H7 (cell line): ENCODE measurements at regions not wholly inside any gene's neighbourhood (a gene's known extent, or its start where the extent isn't known, plus 50 kb on each side); places are given as distances from the start of the nearest gene placed in this dataset.
A peak's percentile ranks its signal among the peaks of the same experiment; 100 is the strongest.

Experiments
- DNase-seq: peaks from one replicate; pipeline ENCODE4 v3.0.0; 2012
- H3K27me3 ChIP-seq: 2 replicates; pipeline ENCODE4 v1.6.0; 2011; ENCODE audit warnings: mild to moderate bottlenecking, low read length; ENCODE audit not compliant: control insufficient read depth, insufficient read depth
- H3K36me3 ChIP-seq: replicated peaks from 2 replicates; pipeline ENCODE4 v1.5.1; 2011; ENCODE audit warnings: low read length; ENCODE audit not compliant: control insufficient read depth, insufficient read depth
- H3K4me3 ChIP-seq: 2 replicates; pipeline ENCODE4 v1.5.1; 2011; ENCODE audit warnings: low read depth, mild to moderate bottlenecking, control low read depth, low read length, moderate library complexity; ENCODE audit not compliant: insufficient read depth

GRCh38 chr2:2837746-2838547 is 506.9 kb upstream of the MYT1L start:
- no peak for DNase-seq
- no peak overlapping the region for H3K4me3 ChIP-seq
- H3K27me3 ChIP-seq = no peaks in the 10 kb centered on the region
- no peaks in the 10 kb centered on the region for H3K36me3 ChIP-seq

DNA sequence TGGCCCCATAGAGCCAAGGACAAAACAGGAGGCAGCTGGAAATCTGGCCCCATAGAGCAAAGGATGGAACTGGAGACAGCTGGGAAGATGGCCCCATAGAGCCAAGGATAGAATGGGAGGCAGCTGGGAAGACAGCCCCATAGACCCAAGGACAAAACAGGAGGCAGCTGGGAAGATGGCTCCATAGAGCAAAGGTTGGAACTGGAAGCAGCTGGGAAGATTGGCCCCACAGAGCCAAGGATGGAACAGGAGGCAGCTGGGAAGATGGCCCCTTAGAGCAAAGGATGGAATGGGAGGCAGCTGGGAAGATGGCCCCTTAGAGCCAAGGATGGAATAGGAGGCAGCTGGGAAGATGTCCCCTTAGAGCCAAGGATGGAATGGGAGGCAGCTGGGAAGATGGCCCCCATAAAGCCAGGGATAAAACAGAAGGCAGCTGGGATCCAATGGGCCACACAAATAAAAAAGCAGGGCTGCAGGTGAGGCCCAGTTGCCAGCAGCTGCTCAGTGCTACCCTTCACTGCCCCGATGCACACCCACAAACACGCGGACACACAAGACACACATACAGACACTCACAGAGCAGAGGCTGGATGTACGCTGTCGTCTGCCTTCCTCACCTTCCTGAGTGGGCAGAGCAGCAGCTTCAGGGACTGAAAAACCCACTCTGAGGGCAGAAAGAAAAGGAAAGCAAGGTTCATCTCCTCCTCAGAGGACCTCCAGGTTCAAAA is 505.4 kb upstream of the MYT1L start:
- Histone ChIP-seq H3K27me3 (no peaks in the 10 kb centered on the region), H3K36me3 (no peaks in the 10 kb centered on the region), H3K4me3 (no peak overlapping the region)
- DNase-seq = no peak

DNA sequence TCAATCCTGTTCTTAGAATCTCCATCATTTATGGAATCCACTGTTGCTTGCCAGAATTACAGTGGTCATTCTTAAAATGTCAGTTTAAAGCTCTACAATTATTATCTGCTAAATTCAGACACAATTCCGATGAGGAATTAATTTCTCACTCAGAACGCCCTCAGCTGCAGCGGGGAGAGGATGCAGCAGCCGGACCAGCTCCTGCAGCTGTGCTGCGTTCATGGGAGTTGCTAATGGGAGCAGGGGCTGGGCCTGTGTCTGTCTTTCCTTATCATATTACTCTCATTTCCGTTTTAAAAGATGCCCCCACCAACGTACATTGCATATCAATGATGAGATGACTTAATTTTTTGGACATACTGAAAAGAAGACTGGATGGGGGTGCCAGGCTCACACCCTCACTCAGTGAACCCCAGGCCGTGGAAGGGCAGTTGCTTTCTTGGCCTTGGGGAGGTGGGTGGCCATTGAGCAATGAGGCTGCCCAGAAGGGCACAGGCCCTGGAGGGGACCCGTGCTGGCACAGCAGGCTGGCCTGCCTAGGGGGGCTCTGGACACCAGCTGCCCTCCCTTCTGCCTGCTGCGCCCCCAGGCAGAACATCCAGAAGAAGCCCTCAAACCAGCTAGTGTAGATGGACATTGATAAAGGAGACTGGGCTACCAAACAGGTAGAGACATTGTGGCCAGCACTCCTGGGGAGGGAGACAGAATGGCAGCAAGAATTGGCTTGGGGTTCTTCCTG is 503.6 kb upstream of the MYT1L start:
- Histone ChIP-seq H3K27me3 (no peaks in the 10 kb centered on the region), H3K36me3 (no peaks in the 10 kb centered on the region), H3K4me3 (no peak overlapping the region)
- DNase-seq = no peak

- H3K4me3 ChIP-seq = no peak overlapping the region
- no peak for DNase-seq
- H3K27me3 ChIP-seq = no peaks in the 10 kb centered on the region
- no peaks in the 10 kb centered on the region for H3K36me3 ChIP-seq
Measured at GRCh38 chr2:2834105-2834504, 503.0 kb upstream of the MYT1L start.

- no peak overlapping the region for H3K4me3 ChIP-seq
- no peak for DNase-seq
- H3K36me3 ChIP-seq = no peaks in the 10 kb centered on the region
- H3K27me3 ChIP-seq = no peaks in the 10 kb centered on the region
Measured at GRCh38 chr2:2832657-2833056, 501.6 kb upstream of the MYT1L start.

- no peaks in the 10 kb centered on the region for H3K36me3 ChIP-seq
- DNase-seq = peak; percentile 75
- H3K4me3 ChIP-seq = no peak overlapping the region
- no peaks in the 10 kb centered on the region for H3K27me3 ChIP-seq
Measured at GRCh38 chr2:2831633-2832032, 500.6 kb upstream of the MYT1L start.

- Histone ChIP-seq H3K27me3 (no peaks in the 10 kb centered on the region), H3K36me3 (no peaks in the 10 kb centered on the region), H3K4me3 (no peak overlapping the region)
- no peak for DNase-seq
Measured at GRCh38 chr2:2830576-2830975, 499.5 kb upstream of the MYT1L start.

- Histone ChIP-seq H3K4me3 (no peak overlapping the region), H3K36me3 (no peaks in the 10 kb centered on the region), H3K27me3 (no peaks in the 10 kb centered on the region)
- no peak for DNase-seq
Measured at GRCh38 chr2:2828774-2829368, 497.8 kb upstream of the MYT1L start.

DNA sequence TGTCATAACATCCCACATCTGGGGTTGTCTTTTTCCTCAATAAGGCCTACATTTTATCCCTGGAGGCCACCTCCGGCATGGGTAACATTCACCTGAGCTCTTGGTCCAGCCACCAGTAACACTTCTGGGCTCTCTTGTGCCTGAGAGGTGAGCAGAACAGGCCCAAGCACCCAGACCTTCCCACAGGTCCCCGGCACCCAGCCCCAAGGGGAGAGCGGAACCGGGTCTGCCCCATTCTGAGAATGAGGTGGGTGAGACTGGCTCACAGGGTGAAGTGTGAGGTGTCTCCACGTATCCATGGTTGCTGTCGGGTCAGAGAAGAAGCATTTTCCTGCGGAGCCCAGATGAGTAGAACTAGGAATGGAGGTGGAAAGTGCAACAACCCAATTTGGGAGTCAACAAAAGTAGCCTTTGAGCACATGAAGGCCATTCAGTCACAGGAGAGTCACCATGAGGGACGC is 496.7 kb upstream of the MYT1L start:
- no peaks in the 10 kb centered on the region for H3K27me3 ChIP-seq
- no peaks in the 10 kb centered on the region for H3K36me3 ChIP-seq
- peak; percentile 7 for DNase-seq
- no peak overlapping the region for H3K4me3 ChIP-seq

GRCh38 chr2:2827046-2827636 is 496.1 kb upstream of the MYT1L start:
- no peaks in the 10 kb centered on the region for H3K27me3 ChIP-seq
- no peaks in the 10 kb centered on the region for H3K36me3 ChIP-seq
- DNase-seq = peak; percentile 7
- H3K4me3 ChIP-seq = no peak overlapping the region

DNA sequence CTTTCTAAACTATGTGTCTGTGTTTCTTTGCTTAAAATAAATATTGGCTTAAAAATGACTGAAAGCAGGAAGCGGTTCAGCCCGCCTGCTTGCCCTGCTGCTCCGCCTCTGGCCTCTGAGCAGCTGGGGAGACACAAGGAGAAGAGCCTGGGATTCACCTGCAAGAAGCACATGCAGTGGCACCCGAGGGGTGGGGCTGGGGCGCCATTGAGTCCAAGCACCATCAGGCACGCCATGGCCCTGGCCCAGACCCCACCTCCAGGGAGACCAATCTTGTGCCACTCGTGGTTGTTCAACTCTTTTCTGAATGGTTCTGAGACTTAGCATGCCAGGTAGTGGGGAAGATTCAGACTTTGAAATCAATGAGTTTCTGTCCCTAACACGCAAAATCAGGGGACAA is 495.5 kb upstream of the MYT1L start:
- Histone ChIP-seq H3K4me3 (no peak overlapping the region), H3K36me3 (no peaks in the 10 kb centered on the region), H3K27me3 (no peaks in the 10 kb centered on the region)
- peak; percentile 29 for DNase-seq

GRCh38 chr2:2826209-2826551 is 495.1 kb upstream of the MYT1L start:
- DNase-seq = peak; percentile 32
- Histone ChIP-seq H3K27me3 (no peaks in the 10 kb centered on the region), H3K4me3 (no peak overlapping the region), H3K36me3 (no peaks in the 10 kb centered on the region)

- Histone ChIP-seq H3K36me3 (no peaks in the 10 kb centered on the region), H3K27me3 (no peaks in the 10 kb centered on the region), H3K4me3 (no peak overlapping the region)
- DNase-seq = peak; percentile 7
Measured at GRCh38 chr2:2825516-2826208, 494.6 kb upstream of the MYT1L start.

DNA sequence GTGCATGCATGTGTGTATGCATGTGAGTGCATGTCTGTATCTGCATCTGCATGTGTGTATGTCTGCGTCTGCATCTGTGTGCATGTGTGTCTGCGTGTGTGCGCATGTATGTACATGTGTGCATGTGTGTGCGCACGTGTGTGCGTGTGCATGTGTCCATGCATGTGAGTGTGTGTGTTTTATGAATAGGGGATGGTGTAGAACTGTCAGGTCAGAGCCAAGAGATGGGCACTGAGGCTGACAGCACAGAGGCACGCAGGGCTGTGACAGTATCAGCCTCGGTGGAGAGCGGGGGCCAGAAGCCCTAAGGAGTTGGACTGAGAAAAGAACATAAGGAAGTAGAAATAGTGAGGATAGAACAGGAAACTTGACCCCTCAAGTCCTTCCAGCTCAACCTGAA is 494.0 kb upstream of the MYT1L start:
- Histone ChIP-seq H3K36me3 (no peaks in the 10 kb centered on the region), H3K4me3 (no peak overlapping the region), H3K27me3 (no peaks in the 10 kb centered on the region)
- DNase-seq = peak; percentile 2
